Suprapubic skin (tissue), 4 donors: ENCODE measurements at regions not wholly inside any gene's neighbourhood (a gene's known extent, or its start where the extent isn't known, plus 50 kb on each side); places are given as distances from the start of the nearest gene placed in this dataset.

Source experiments
- POLR2A ChIP-seq, 2 donors: fragments of 450-650 bp; IDR thresholded peaks; one replicate each; pipeline ENCODE4 v1.6.1; 2017; ENCODE audit warnings: antibody characterized with exemption in 2 of 2, mild to moderate bottlenecking in 2 of 2, moderate library complexity in 2 of 2
- POLR2AphosphoS5 ChIP-seq, 3 donors: sonication (generic); formaldehyde crosslinking; IDR thresholded peaks; one replicate each; pipeline ENCODE4 v1.6.1; 2017; ENCODE audit warnings: antibody characterized with exemption in 3 of 3
- TF ChIP-seq, protein P1 (sequence below), 2 donors: fragments of 200-600 bp in 1 of 2; fragments of 450-650 bp in 1 of 2; sonication (generic) in 1 of 2; IDR thresholded peaks; one replicate each; pipeline ENCODE4 v1.5.1; 2016 to 2019; ENCODE audit warnings: antibody characterized with exemption in 2 of 2, mild to moderate bottlenecking in 1 of 2, moderate library complexity in 1 of 2

DNA sequence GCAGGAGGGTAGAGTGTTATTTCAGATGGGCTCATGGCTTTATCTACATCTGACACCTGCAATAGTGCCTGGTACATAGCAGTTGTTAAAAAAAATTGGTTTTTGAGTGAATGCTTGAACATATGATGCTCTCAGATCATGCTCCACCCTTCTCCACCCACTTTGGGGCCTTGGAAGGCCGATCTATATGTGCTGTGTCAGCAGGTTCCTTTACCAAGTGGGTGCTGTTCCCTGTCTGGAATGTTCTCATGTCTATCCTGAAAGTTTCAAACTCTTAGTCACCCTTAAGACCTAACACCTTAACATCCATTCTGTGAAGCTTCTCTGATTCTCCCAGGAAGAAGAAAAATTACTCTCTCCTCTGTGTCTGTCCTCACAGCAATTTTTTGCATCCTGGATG is 556.3 kb upstream of the TBX3 start:
- TF ChIP-seq, protein P1, sequence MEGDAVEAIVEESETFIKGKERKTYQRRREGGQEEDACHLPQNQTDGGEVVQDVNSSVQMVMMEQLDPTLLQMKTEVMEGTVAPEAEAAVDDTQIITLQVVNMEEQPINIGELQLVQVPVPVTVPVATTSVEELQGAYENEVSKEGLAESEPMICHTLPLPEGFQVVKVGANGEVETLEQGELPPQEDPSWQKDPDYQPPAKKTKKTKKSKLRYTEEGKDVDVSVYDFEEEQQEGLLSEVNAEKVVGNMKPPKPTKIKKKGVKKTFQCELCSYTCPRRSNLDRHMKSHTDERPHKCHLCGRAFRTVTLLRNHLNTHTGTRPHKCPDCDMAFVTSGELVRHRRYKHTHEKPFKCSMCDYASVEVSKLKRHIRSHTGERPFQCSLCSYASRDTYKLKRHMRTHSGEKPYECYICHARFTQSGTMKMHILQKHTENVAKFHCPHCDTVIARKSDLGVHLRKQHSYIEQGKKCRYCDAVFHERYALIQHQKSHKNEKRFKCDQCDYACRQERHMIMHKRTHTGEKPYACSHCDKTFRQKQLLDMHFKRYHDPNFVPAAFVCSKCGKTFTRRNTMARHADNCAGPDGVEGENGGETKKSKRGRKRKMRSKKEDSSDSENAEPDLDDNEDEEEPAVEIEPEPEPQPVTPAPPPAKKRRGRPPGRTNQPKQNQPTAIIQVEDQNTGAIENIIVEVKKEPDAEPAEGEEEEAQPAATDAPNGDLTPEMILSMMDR (IDR thresholded peaks at IDR 0.05), result no peak
- TF ChIP-seq POLR2AphosphoS5 (IDR thresholded peaks at IDR 0.05) (no peak), POLR2A (IDR thresholded peaks at IDR 0.05) (no peak)
